ENCODE measurements at regions not wholly inside any gene's neighbourhood (a gene's known extent, or its start where the extent isn't known, plus 50 kb on each side); places are given as distances from the start of the nearest gene placed in this dataset.

- no peaks in the 10 kb centered on the region for H3K27me3 ChIP-seq (ENCODE audit: control insufficient read depth, low read length)
- H3K9me2 ChIP-seq (replicated peaks; ENCODE audit: control insufficient read depth, low read length) = no peaks in the 10 kb centered on the region
- H3K9me3 ChIP-seq (ENCODE audit: control insufficient read depth, insufficient read depth, low read length) = no peaks in the 10 kb centered on the region
- H3K4me2 ChIP-seq (ENCODE audit: low read length) = no peak overlapping the region
- no peak overlapping the region for H3K27ac ChIP-seq (ENCODE audit: low read depth, low read length)
- no peaks in the 10 kb centered on the region for H3K4me1 ChIP-seq (ENCODE audit: control insufficient read depth, low read length)
- H3K36me3 ChIP-seq (ENCODE audit: control insufficient read depth, low read length) = no peaks in the 10 kb centered on the region
- TF ChIP-seq EZH2phosphoT487 (IDR thresholded peaks at IDR 0.05; ENCODE audit: borderline replicate concordance, low read length) = no peak
- TF ChIP-seq, protein P1, sequence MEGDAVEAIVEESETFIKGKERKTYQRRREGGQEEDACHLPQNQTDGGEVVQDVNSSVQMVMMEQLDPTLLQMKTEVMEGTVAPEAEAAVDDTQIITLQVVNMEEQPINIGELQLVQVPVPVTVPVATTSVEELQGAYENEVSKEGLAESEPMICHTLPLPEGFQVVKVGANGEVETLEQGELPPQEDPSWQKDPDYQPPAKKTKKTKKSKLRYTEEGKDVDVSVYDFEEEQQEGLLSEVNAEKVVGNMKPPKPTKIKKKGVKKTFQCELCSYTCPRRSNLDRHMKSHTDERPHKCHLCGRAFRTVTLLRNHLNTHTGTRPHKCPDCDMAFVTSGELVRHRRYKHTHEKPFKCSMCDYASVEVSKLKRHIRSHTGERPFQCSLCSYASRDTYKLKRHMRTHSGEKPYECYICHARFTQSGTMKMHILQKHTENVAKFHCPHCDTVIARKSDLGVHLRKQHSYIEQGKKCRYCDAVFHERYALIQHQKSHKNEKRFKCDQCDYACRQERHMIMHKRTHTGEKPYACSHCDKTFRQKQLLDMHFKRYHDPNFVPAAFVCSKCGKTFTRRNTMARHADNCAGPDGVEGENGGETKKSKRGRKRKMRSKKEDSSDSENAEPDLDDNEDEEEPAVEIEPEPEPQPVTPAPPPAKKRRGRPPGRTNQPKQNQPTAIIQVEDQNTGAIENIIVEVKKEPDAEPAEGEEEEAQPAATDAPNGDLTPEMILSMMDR (IDR thresholded peaks at IDR 0.05; ENCODE audit: low read depth, low read length, poor library complexity, severe bottlenecking) = no peak
- H4K20me1 ChIP-seq (ENCODE audit: control insufficient read depth, insufficient read depth, low read depth, low read length) = no peaks in the 10 kb centered on the region
- H3K4me3 ChIP-seq (ENCODE audit: low read length) = no peak overlapping the region
- H3F3A ChIP-seq (ENCODE audit: control insufficient read depth, insufficient read depth) = no peaks in the 10 kb centered on the region
- no peaks in the 10 kb centered on the region for H3K79me2 ChIP-seq (ENCODE audit: control insufficient read depth, low read length)
Observed at GRCh38 chrX:104430742-104431119, 135.3 kb upstream of the IL1RAPL2 start.

DNA sequence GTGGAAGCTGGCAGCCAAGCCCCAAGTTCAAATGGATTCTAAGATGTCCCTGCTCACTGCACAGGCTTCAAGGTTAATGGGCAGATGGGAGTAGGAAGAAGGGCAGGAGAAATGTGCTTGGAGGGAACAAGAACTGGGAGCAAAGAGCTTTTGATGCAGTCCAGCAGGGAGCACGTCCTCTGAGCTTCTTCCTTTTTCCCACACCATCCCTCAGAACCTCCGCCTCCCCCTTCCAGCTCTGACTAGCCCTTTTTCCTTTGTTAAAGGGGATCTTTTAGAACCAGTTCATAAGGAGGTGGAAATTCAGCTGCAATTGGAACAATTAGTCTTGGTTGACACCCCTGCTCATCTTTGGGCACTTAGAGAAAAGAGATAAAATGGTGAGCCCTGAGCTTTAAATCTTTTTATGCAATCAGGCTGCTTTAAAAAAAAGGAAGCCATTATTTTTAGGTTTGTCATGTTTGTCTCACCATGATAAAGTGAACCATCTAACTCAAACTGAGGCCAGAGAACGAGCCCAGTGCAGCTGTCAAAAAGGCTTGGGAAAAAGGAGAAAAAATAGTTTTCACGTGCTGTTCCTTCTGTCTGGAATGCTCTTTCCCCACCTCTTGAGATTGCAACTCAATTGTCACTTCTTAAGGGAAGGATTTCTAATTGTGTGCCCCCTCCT, 135.8 kb upstream of the IL1RAPL2 start:
- no peaks in the 10 kb centered on the region for H3K79me2 ChIP-seq (ENCODE audit: control insufficient read depth, low read length)
- H3K27me3 ChIP-seq (ENCODE audit: control insufficient read depth, low read length) = no peaks in the 10 kb centered on the region
- H3K9me3 ChIP-seq (ENCODE audit: control insufficient read depth, insufficient read depth, low read length) = no peaks in the 10 kb centered on the region
- no peaks in the 10 kb centered on the region for H3K4me1 ChIP-seq (ENCODE audit: control insufficient read depth, low read length)
- H3K4me3 ChIP-seq (ENCODE audit: low read length) = no peak overlapping the region
- no peaks in the 10 kb centered on the region for H4K20me1 ChIP-seq (ENCODE audit: control insufficient read depth, insufficient read depth, low read depth, low read length)
- no peaks in the 10 kb centered on the region for H3K9me2 ChIP-seq (replicated peaks; ENCODE audit: control insufficient read depth, low read length)
- H3F3A ChIP-seq (ENCODE audit: control insufficient read depth, insufficient read depth) = no peaks in the 10 kb centered on the region
- TF ChIP-seq, protein P1 (IDR thresholded peaks at IDR 0.05; ENCODE audit: low read depth, low read length, poor library complexity, severe bottlenecking) = no peak
- TF ChIP-seq EZH2phosphoT487 (IDR thresholded peaks at IDR 0.05; ENCODE audit: borderline replicate concordance, low read length) = no peak
- H3K27ac ChIP-seq (ENCODE audit: low read depth, low read length) = no peak overlapping the region
- H3K4me2 ChIP-seq (ENCODE audit: low read length) = no peak overlapping the region
- H3K36me3 ChIP-seq (ENCODE audit: control insufficient read depth, low read length) = no peaks in the 10 kb centered on the region

GRCh38 chrX:104428231-104428630, 137.8 kb upstream of the IL1RAPL2 start:
- Histone ChIP-seq H3K4me3 (ENCODE audit: low read length) (no peak overlapping the region), H3K79me2 (ENCODE audit: control insufficient read depth, low read length) (no peaks in the 10 kb centered on the region), H3K9me2 (replicated peaks; ENCODE audit: control insufficient read depth, low read length) (no peaks in the 10 kb centered on the region), H3F3A (ENCODE audit: control insufficient read depth, insufficient read depth) (no peaks in the 10 kb centered on the region), H3K4me1 (ENCODE audit: control insufficient read depth, low read length) (no peaks in the 10 kb centered on the region), H3K4me2 (ENCODE audit: low read length) (no peak overlapping the region), H3K9me3 (ENCODE audit: control insufficient read depth, insufficient read depth, low read length) (no peaks in the 10 kb centered on the region), H3K36me3 (ENCODE audit: control insufficient read depth, low read length) (no peaks in the 10 kb centered on the region), H3K27ac (ENCODE audit: low read depth, low read length) (no peak overlapping the region), H3K27me3 (ENCODE audit: control insufficient read depth, low read length) (no peaks in the 10 kb centered on the region), H4K20me1 (ENCODE audit: control insufficient read depth, insufficient read depth, low read depth, low read length) (no peaks in the 10 kb centered on the region)
- TF ChIP-seq, protein P1 (IDR thresholded peaks at IDR 0.05; ENCODE audit: low read depth, low read length, poor library complexity, severe bottlenecking) = no peak
- no peak for TF ChIP-seq EZH2phosphoT487 (IDR thresholded peaks at IDR 0.05; ENCODE audit: borderline replicate concordance, low read length)
